Progenitor cell of endocrine pancreas (in vitro differentiated cells): ENCODE measurements at regions not wholly inside any gene's neighbourhood (a gene's known extent, or its start where the extent isn't known, plus 50 kb on each side); places are given as distances from the start of the nearest gene placed in this dataset.

Source experiments
- DNase-seq: peaks from one replicate; pipeline ENCODE4 v3.0.0; 2021; ENCODE audit warnings: low spot score; ENCODE audit not compliant: unreplicated experiment
- H3K27ac Mint-ChIP-seq: 2 replicates; pipeline ENCODE4 v1.8.0; 2021; ENCODE audit warnings: mild to moderate bottlenecking, moderate library complexity, mixed read lengths
- H3K27me3 Mint-ChIP-seq: 2 replicates; pipeline ENCODE4 v1.8.0; 2021; ENCODE audit warnings: mixed read lengths
- H3K36me3 Mint-ChIP-seq: 2 replicates; pipeline ENCODE4 v1.8.0; 2022; ENCODE audit warnings: mixed read lengths; ENCODE audit not compliant: insufficient read depth
- H3K4me1 Mint-ChIP-seq: 2 replicates; pipeline ENCODE4 v1.8.0; 2021; ENCODE audit warnings: low read depth, mixed read lengths
- H3K4me3 Mint-ChIP-seq: 2 replicates; pipeline ENCODE4 v1.8.0; 2021; ENCODE audit warnings: low read depth, mild to moderate bottlenecking, moderate library complexity, mixed read lengths
- H3K9me3 Mint-ChIP-seq: 2 replicates; pipeline ENCODE4 v1.8.0; 2021; ENCODE audit warnings: low read depth, mixed read lengths
- TF ChIP-seq, protein P1 (sequence below): fragments of 200-600 bp; sonication (generic); IDR thresholded peaks from one replicate; pipeline ENCODE4 v1.5.0; 2021; ENCODE audit warnings: antibody characterized with exemption, mild to moderate bottlenecking; ENCODE audit not compliant: unreplicated experiment

DNA sequence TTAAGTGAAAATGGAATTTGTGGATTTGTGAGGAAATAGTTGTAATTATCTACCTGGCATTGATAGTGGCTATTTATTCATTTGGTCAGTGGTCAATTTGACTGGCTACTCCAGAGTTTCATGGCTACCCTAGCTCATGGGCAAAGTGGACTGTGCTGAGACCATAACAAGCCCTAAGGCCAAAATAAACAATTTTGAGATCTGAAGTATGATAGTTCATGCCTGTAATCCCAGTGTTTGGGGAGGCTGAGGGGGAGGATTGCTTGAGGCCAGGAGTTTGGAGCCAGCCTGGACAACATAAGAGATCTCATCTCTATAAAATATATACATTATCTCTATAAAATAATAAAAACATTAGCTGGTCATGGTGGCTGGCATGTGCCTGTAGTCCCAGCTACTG lies 311.7 kb downstream of the HIVEP2 start:
- no peaks in the 10 kb centered on the region for H3K27me3 Mint-ChIP-seq
- H3K9me3 Mint-ChIP-seq, result no peaks in the 10 kb centered on the region
- no peaks in the 10 kb centered on the region for H3K36me3 Mint-ChIP-seq
- DNase-seq, result no peak
- H3K27ac Mint-ChIP-seq, result no peak overlapping the region
- TF ChIP-seq, protein P1, sequence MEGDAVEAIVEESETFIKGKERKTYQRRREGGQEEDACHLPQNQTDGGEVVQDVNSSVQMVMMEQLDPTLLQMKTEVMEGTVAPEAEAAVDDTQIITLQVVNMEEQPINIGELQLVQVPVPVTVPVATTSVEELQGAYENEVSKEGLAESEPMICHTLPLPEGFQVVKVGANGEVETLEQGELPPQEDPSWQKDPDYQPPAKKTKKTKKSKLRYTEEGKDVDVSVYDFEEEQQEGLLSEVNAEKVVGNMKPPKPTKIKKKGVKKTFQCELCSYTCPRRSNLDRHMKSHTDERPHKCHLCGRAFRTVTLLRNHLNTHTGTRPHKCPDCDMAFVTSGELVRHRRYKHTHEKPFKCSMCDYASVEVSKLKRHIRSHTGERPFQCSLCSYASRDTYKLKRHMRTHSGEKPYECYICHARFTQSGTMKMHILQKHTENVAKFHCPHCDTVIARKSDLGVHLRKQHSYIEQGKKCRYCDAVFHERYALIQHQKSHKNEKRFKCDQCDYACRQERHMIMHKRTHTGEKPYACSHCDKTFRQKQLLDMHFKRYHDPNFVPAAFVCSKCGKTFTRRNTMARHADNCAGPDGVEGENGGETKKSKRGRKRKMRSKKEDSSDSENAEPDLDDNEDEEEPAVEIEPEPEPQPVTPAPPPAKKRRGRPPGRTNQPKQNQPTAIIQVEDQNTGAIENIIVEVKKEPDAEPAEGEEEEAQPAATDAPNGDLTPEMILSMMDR, result no peak
- peaks cover 6% of the 10 kb centered on the region for H3K4me1 Mint-ChIP-seq
- H3K4me3 Mint-ChIP-seq, result no peak overlapping the region

DNA sequence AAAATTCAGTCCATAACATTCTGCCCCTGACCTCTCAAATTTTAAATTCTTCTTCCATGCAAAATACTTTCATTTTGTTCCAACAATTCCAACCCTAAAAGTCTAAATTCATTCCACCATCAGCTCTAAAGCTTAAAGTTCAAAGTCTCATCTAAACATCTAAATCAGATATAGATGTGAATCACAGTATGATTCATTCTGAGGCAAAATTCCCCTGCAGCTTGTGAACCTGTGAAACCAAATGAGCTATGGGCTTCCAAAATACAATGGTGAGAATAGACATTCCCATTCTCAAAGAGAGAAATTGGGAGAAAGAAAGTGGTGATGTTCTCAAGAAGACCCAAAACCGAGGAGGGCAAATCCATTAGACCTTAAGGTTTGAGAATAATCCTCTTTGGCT lies 309.8 kb downstream of the HIVEP2 start:
- Mint-ChIP-seq H3K27me3 (no peaks in the 10 kb centered on the region), H3K4me1 (peaks cover 13% of the 10 kb centered on the region), H3K36me3 (no peaks in the 10 kb centered on the region), H3K27ac (no peak overlapping the region), H3K4me3 (no peak overlapping the region), H3K9me3 (no peaks in the 10 kb centered on the region)
- DNase-seq, result no peak
- TF ChIP-seq, protein P1, result no peak

DNA sequence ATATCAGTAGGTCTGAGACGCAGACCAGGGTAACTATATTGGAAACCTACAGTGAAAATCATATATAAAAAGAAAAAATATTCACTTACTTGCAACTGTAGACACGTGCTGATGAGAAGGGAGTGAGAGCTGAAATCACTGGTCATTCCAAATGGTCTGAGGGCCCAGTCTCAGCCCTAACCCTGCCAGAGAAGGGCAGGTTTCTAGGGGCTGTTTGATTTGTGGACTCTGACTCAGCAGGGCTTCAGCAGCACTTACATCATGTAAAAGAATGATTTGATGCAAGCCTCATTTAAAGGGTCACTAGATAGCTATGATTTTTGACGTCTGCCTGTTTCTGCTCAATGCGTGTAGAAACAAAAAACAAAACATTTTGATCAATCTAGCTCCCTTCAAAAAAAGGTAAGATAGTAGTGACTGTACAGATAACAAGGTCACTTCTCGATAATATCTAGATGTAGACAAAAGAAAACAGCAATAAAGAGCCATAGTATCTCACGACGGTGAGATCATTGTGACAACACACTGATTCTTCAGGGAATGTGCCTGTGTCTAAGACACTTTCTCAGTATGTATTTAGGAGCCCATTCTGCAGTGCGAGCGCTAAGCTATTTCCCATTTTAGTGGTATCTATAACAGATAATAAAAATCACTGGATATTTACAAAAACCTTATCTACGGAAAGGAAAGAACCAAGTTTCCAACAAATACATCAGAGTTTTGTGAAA lies 307.2 kb downstream of the HIVEP2 start:
- H3K9me3 Mint-ChIP-seq, result no peaks in the 10 kb centered on the region
- H3K27ac Mint-ChIP-seq, result no peak overlapping the region
- H3K4me3 Mint-ChIP-seq, result no peak overlapping the region
- H3K4me1 Mint-ChIP-seq, result peaks cover 13% of the 10 kb centered on the region
- DNase-seq, result no peak
- TF ChIP-seq, protein P1, result no peak
- H3K27me3 Mint-ChIP-seq, result no peaks in the 10 kb centered on the region
- H3K36me3 Mint-ChIP-seq, result no peaks in the 10 kb centered on the region

DNA sequence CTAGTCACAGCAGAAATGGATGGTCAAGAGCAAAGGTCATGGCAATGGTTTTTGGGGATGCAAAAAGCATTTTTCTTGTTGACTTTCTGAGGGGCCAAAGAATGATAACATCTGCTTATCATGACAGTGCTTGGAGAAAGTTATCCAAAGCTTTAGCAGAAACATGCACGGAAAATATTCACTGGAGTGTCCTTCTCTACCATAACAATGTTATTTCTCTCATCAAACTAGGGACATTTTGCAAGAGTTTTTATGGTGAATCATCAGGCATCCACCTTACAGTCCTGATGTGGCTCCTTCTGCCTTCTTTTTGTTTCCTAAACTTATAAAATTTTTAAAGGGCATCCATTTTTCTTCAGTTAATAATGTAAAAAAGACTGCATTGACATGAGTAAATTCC lies 302.3 kb downstream of the HIVEP2 start:
- H3K36me3 Mint-ChIP-seq, result no peaks in the 10 kb centered on the region
- DNase-seq, result no peak
- TF ChIP-seq, protein P1, result no peak
- no peaks in the 10 kb centered on the region for H3K9me3 Mint-ChIP-seq
- no peak overlapping the region for H3K27ac Mint-ChIP-seq
- peaks cover 11% of the 10 kb centered on the region for H3K27me3 Mint-ChIP-seq
- peaks cover 16% of the 10 kb centered on the region for H3K4me1 Mint-ChIP-seq
- H3K4me3 Mint-ChIP-seq, result no peak overlapping the region

DNA sequence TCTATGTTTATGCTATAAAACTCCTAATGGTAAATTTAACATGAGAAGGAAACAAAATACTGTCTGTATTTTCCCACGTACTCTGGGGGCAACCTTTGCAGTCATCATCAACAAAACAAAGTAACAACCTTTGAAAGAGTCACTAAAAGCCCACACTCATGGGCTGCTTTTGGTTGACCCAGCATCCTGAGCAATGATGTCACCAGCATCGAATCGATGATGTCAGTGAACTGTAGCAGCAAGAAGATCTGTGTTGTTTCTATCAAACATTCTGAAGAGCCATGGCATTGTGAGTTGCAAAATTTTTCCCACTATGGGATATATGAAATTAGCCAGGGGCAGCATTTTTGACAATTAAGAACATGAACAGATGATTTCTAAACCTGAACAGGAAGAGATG lies 300.1 kb downstream of the HIVEP2 start:
- H3K9me3 Mint-ChIP-seq, result no peaks in the 10 kb centered on the region
- no peak for DNase-seq
- H3K4me3 Mint-ChIP-seq, result no peak overlapping the region
- H3K27ac Mint-ChIP-seq, result no peak overlapping the region
- peaks cover 16% of the 10 kb centered on the region for H3K4me1 Mint-ChIP-seq
- TF ChIP-seq, protein P1, result no peak
- no peaks in the 10 kb centered on the region for H3K36me3 Mint-ChIP-seq
- peaks cover 20% of the 10 kb centered on the region for H3K27me3 Mint-ChIP-seq
